ENCODE measurements at regions not wholly inside any gene's neighbourhood (a gene's known extent, or its start where the extent isn't known, plus 50 kb on each side); places are given as distances from the start of the nearest gene placed in this dataset.

DNA sequence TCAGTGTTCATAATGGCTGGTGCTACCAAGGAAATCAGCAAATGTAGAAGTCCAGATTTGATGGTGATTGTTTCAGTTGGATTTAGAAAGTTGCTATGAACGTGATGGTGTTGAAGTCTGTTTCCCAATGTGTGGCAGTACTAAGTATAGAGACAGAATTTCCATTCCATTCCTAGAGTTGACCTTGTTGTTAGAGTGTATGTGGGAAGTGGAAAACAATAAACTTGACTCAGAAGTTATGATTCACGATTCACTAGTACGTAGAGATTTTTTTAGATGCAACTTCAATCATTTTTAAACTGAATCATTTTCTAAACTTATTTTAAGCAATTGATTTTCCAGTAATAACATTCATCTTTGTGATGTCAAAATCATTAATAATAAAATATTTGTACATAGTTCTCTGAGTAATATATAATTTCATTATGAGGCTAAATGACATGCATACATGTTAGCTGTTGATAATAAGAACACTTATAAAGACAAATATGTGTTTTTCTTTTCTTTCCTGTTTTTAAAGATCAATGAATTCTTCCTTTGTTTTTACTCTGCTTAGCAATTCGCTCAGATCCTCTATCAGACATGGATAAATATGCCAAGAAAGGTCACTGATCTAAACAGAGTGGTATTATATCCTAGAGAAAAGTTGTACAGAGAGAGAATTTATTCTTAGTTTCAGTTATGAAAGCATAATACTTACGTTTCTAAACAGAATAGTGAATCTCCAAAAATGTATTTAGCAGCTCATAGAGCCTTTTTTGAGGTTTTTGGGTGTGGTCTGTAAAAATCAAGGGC, 108.8 kb upstream of the GPR149 start:
- no peak for DNase-seq

DNA sequence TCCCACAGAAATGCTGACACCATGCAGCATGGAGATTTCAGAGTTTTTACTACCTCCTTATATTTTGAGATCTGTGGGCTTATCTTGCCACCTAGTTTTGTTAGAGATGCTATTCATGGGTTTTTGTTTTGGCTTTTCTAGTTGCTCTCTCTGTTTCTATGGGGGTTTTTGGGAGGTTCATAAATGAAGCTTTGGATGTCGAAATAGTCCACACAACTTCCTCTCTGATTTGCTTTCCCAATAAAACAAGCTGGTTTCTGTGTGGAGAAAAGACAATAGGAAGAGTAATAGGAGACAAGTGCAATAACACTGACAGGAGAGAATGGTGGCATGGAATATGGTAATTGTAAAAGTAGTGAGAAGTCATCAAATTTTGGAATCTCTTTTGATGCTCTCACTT, 106.8 kb upstream of the GPR149 start:
- DNase-seq: no peak

DNA sequence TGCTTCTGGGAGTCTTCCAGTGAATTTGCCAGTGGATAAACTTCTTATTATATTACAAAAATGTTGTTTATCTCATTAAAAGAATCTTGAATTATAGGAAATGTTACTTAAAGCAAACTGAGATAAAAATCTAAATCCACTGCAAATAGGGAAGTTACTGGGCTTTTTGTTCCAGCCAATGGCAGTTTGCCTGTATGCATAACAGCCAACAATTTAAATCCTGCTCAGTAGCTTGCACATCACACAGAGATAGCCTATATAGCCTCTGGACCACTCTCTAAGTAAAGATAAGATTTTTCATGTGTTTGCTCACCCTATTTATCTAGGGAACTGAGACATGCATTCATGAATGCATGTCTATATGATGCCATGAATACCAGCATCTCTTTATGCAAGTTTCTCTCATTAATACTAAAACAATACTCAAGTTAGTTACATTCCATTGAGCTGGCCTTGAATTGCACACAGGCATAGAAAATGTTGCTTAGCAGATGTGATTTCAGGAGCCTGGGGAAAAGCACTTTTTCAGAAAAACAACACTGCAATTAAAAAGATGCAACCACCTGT, 92.1 kb upstream of the GPR149 start:
- no peak for DNase-seq

DNA sequence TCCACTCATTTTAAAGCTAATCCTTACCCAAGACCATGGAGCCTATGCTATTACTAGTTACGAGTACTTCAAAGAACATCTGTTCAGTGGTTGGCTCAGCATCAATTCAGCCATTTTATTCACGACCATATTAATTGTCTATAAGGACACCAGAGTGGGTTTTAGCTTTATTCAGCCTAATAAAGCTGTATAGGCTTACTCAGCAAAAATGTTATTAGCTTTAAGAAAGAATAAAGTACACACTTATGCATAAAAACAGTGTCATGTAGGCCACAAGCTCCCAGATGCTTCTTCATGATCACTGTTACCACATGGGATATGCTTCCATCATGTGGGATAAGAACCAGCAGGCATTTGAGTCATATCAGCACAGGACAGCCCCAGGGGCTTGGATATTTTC, 87.4 kb upstream of the GPR149 start:
- DNase-seq: no peak

DNA sequence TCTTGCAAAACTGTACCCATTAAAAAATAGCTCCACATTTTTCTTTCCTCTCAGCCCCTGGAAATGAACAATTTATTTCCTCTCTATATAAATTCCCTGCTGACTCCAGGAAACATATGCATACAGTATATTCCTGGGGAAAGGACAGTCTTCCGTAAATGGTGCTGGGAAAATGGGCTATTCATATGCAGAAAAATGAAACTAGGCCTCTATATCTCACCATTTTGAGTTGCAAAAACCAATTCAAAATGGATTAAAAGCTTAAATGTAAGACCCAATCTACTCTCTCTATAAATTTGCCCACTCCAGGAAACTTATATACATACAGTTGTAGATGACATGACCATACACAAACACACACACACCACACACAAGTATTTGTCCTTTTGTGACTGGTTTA, 85.9 kb upstream of the GPR149 start:
- DNase-seq: no peak

DNA sequence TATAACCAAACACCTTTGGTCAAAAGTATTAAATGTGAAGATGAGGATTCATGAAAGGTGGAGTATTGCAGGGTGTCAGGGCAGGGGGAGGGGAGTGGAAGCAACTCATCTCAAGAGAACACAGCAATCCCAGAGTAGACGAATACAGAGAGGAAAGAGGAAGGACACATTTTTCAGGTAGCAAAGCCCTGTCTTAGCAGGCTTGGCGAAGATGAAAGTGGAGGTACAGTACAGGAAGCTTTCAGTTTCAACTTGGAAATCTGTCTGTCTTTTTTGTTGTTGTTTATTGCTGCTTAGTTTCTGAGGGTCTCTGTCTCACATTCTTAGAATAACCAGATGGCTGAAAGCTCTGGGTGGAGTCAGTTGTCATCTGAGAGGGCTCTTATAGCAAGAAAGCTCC, 80.8 kb upstream of the GPR149 start:
- no peak for DNase-seq

DNA sequence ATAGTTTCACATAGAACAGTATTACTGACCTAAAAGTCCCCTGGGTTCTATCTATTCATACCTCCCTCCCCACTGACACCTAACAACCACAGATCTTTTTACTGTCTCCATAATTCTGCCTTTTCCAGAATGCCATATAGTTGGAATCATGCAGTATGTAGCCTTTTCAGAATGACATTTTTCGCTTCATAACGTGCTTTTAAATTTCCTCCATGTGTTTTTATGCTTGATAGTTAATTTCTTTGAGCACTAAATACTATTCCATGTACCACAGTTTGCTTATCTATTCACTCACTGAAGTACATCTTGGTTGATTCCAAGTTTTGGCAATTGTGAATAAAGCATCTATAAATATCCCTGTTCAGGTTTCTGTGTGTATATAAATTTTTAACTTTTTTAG, 77.7 kb upstream of the GPR149 start:
- DNase-seq: no peak

DNA sequence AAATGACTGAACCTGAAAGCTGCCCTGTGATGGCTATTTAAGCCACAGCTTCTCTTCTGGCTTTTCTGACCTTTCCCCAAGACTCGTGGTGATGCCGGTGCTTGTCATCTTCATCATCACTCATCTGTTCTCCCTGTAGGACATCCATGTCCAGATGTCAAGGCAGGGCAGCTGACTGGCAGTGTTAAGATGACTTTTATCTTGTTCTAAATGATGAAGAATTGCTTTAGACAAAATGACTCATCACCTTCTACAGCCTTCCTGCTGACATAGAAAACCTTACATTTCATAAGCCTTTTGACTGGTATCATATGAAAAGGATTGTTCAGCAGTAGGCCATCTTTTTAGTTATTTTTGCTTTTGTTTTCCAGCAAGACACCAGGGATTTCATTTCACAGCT, 67.0 kb upstream of the GPR149 start:
- no peak for DNase-seq

DNA sequence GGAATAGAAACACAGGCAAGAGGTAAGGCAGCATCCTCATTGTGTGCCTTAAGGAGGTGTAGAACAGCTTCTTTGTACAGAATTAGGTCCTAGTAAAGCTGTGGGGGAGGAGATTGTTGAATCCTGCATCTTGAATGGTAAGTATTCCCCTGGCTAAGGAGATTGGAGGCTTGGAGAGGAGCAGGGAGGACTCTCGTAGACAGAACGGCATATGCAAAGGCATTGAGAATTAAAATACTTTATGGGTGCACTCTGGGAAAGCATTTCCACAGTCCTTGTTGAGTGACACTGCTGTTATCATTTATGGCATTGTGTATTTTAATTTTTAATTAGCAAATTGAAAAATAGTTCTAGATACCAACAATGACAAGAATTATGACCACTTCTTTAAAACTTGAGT, 66.5 kb upstream of the GPR149 start:
- DNase-seq: no peak

DNA sequence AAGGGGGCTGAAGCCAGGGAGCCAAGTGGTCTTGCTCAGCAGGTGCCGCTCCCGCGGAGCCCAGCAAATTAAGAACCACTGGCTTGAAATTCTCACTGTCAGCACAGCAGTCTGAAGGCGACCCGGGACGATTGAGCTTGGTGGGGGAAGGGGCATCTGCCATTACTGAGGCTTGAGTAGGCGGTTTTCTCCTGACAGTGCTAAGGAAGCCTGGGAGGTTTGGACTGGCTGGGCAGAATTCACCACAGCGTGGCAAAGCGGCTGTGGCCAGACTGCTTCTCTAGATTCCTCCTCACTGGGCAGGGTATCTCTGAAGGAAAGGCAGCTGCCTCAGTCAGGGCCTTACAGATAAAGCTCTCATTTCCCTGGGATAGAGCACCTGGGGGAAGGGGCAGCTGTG, 57.0 kb upstream of the GPR149 start:
- DNase-seq: no peak

DNA sequence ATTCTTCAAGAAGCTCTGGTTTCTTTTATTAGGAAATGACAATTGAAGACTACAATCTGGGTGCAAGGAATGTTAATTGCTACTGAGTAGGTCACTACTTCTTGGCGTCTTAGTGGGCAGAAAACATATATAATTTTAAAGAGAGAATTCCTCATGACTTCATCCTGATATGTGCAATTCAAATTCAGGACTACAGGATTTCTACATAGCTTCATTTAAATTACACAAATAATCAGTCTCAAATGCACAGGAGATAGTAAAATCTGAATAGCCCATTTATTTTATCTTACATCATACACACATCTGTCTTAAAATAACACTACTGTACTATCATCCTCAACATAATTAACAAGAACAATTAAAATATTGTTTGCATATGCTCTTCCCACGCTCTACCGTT, 52.5 kb upstream of the GPR149 start:
- no peak for DNase-seq

DNA sequence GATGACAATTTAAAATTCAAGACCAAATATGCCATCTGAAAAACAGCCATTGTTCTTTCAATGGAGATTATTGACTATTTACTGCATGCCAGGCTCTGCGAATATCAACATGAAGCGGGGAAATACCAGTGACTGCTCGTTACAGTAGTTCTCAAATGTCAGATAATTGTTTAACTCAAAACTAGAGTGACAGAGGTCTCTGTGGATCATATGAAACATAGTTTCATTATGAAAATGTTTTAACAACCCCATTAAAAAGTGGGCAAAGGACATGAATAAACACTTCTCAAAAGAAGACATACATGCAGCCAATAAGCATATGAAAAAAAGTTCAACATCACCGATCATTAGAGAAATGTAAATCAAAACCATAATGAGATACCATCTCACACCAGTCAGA, 50.0 kb upstream of the GPR149 start:
- DNase-seq: no peak
